GM19240 (cell line): ENCODE measurements at regions not wholly inside any gene's neighbourhood (a gene's known extent, or its start where the extent isn't known, plus 50 kb on each side); places are given as distances from the start of the nearest gene placed in this dataset.

Source experiments
- DNase-seq: peaks from one replicate; pipeline ENCODE4 v3.0.0; 2011; ENCODE audit warnings: low spot score; ENCODE audit not compliant: insufficient read length

DNA sequence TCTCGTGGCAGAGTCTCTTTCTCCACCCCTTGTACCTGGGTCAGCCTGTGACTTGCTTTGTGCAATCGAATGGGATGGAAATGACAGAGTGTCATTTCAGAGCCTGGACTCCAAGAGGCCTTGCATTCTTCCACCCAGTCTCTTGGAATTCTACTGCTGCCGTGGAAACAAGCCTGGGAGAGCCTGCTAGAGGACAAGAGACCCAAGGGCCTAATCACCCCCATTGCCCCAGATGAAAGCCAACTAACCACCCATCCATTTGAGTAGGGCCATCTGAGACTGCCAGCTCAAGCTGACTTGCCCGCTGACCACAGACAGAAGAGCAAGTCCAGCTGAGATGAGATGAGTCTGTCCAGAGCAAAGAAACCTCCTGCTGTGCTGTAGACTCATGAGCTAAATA is 201.6 kb downstream of the PTPRU start:
- DNase-seq = no peak

- no peak for DNase-seq
Measured at GRCh38 chr1:29436181-29436785, 200.0 kb downstream of the PTPRU start.

GRCh38 chr1:29433830-29434229 is 197.5 kb downstream of the PTPRU start:
- DNase-seq = no peak

DNA sequence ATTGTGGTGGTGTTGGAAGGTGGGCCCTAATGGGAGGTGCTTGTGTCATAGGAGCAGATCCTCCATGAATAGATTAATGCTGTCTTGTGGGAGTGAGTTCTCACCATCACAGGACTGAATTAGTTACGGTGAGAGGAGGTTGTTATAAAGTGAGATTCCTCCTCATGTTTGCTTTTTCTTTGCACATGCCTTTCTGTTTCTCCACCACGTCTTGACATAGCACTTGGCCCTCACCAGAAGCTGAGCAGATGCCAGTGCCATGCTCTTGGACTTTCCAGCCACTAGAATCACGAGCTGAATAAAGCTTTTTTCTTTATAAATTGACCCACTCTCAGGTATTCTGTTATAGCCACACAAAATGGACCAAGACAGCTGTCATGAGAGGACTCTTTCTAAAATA is 194.8 kb downstream of the PTPRU start:
- no peak for DNase-seq

GRCh38 chr1:29429656-29430055 is 193.3 kb downstream of the PTPRU start:
- no peak for DNase-seq

GRCh38 chr1:29428997-29429396 is 192.7 kb downstream of the PTPRU start:
- no peak for DNase-seq

DNA sequence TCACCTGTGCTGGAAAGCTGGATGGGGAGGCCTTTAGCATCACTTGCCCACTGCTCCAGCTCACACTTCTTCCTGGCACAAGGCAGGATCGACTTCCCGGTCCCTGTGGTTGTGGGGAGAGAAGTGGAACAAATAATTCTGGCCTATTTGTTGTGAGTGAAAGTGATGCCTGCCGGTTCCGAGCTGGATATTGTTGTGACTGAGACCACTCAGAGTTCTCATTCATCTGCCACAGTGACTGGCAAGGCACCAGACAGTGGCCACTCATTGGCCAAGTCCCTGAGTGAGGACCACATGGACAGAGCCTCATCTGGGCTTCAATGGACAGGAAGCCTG is 191.9 kb downstream of the PTPRU start:
- DNase-seq = no peak

- no peak for DNase-seq
Measured at GRCh38 chr1:29427614-29428279, 191.4 kb downstream of the PTPRU start.

GRCh38 chr1:29426701-29427279 is 190.5 kb downstream of the PTPRU start:
- no peak for DNase-seq

DNA sequence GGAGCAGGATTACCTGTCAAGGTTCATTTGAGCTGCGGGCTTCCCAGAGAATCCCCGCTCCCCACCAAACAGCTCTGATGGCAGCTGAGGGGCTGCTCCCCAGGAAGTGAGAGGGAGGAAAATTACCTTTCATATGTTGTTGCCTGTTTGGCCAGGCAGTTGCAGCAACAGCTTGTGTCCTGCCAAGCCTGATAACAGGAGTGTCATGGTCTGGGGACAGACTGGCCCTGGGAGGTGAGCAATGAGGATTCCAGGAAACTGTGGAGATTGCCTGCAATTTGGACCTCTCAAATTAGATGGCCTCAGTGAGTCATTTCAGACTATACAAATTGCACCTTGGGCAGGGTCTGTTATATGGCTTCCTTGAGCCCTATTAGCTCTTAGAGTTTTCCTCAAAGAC is 189.3 kb downstream of the PTPRU start:
- no peak for DNase-seq

DNA sequence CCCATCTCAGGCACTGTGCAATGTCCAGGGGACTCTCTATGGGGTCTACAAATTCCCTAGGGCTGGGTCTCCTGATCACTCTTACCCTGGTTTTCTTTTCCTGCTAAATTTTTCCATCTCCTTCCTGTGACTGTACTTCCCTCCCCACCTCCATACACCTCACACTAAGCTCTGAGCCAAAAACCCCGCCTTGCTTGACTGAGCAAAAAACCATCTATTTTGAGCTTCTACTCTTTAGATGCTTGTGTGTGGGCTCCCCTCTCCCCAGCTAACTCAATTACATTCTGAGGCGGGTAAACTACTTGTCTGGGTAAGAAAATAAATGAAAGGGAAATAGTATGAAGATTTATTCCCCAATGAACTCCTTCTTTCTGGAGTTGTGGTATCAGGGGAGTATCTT is 187.9 kb downstream of the PTPRU start:
- DNase-seq = no peak

DNA sequence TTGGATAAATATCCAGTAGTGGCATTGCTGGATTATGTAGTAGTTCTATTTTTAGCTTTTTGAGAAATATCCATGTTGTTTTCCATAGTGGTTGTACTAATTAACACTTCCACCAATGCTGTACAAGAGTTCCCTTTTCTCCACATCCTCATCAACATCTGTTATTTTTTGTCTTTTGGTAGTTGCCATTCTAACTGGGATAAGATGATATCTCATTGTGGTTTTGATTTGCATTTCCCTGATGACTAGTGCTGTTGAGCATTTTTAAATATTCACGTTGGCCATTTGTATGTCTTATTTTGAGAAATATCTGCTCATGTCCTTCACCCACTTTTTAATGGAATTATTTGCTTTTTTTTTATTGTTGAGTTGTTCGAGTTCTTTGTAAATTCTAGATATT is 183.9 kb downstream of the PTPRU start:
- DNase-seq = no peak

- DNase-seq = no peak
Measured at GRCh38 chr1:29417971-29418370, 181.6 kb downstream of the PTPRU start.

DNA sequence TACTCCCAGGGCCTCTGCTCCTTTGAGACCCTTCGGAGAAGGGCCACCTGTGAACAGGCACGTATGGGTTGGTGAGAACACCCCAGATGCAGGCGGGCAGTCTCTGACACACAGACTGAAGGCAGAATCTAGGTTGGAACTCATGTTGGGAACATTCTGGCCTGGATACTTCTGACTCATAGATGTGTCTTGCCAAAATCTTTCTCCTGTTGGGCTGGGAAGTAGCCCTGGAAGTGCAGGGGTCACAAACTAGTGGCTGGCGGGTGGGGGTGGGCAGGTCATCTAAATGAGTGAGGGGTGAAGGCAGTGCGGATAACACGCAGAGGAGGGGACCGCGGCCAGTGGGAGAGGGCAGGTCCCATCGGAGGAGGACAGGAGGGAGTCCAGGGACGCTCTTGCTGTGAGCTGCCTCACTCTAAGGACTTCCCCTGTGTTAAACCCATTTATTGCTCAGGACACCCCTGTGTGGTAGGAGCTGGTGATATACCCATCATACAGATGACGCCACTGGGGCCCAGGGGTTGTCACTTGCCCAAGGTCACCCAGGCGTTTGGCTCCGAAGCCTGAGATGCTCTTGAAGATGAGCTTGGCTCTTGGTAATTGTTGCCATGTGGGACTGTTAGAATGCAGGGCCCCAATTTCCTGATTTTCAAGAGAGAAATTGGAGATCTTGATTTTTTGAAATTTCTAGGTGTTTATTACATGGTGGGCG is 181.0 kb downstream of the PTPRU start:
- no peak for DNase-seq

- no peak for DNase-seq
Measured at GRCh38 chr1:29416267-29417146, 180.2 kb downstream of the PTPRU start.

DNA sequence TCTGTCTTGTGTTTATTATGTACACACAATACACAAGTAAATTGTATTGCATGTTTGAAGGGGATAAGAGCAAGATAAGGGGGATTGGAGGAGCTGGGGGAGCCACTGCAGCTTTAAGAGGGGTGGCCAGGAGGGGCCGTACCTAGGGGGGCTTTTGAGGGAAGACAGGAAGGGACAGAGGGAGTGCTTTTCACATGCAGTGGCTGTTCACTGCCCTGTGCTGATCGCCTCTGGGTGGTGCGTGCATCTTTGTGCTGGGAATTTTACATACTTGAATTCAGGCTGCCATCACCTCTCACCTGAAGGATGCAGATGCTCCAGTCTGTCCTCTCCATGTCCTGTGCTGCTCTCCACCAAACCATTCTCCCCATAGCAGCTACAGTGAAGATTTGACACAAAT is 179.5 kb downstream of the PTPRU start:
- no peak for DNase-seq

DNA sequence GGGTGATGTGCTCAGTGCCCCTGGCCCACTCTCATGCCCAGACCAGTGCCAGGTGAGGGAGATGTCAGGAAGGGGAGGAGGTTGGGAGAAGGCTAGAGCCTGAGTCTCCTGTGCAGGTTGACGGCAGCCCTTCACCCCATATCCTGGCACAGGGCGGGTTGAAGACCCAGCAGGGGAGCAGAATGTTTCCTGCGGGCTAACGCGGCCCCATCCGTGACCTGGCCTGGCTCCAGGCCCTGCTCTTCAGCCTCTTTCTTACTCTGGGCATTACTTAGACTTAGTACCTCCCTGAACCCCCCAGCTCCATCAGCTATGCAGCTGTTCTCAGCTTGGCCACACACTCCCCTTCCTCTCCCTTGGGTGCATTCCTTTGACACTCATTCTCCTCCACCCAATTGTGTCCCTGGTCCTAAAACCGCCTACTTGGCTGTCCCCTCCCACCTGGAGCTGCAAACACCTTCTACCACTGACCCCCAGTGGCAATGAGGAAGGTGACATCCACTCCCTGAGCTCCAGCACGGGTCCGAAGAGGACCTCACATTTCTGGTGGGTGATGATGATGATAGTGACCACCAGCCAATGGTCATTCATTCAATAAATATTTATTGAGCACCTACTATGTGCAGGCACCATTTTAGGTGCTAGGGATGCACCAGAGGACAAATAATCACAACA is 179.0 kb downstream of the PTPRU start:
- DNase-seq = no peak

DNA sequence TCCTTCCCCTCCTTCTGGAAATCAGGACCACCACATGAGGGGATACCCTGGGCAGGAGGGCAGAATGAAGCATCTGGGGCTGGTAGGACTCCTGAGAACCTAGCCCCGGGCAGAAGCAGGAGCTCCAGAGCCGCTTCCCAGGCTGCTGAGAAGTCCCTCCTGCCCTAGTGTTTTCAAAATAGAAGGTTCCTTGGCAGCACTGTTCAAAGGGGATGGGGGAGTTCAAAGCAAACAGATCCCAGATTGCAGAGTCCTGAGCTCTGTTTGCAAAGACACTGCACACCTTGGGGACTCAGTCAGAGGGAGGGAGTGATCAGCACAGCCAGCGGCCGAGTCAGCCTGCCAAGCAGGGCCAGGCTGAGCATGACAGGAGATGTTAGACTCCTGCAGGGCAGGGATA is 177.8 kb downstream of the PTPRU start:
- no peak for DNase-seq

- no peak for DNase-seq
Measured at GRCh38 chr1:29413661-29414060, 177.3 kb downstream of the PTPRU start.

- DNase-seq = no peak
Measured at GRCh38 chr1:29412591-29412990, 176.3 kb downstream of the PTPRU start.

DNA sequence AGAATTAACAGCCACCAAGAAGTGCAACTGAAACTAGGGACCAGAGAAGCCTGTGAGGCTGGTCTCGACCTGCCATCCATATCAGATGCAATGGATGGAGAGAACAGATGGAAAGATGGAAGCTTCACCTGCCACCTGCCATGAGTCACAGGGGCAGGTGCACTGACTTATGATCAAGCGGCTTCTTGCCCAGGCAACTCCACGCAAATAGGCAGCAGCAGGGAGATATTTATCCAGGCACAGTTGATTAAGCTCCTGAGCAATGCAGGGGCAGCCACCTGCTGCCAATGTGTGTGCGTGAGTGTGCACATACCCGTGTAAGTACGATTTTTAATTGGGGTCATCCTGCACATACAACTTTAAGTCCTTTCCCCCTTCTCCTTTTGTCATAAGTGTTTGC is 174.2 kb downstream of the PTPRU start:
- no peak for DNase-seq
